ENCODE measurements at regions not wholly inside any gene's neighbourhood (a gene's known extent, or its start where the extent isn't known, plus 50 kb on each side); places are given as distances from the start of the nearest gene placed in this dataset.

DNA sequence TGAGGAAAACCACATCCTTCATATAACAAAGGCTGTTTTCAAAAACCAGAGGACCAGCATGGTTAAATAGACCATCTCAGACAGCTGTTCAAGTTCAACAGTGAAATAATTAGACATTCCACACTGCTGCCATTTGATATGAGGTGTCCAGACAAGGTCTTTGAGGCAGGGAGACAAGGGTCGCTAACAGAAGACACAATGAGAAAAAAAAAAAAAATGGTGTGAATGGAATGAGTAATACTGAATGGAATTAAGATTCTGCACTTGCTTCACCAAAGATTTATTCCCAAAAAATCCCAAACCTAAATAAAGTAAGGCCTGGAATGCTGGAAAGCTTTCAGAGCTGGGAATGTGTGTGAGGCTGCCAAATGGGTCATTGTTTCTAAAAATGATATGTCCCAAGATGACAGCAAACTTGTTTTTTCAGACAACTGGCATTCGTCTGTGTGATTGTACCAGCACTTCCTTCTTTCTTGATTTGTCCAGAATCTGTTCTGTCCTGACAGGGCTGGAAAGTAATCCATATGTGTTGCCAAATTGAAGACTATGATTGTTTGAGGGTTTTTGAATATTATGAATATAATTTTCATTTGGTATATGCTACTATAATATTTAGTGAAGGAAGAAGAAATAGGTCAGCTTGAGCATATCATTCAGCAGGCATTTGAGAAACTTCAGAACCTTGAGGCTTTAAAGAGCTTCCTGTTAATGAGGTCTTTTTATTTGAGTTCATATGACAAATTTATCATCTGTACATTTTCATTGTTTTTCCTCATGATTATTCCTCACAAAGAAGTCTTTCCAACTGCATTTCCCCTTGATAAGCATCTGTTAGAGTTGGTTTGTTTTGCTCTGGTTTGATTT lies 85.2 kb upstream of the ITGA4 start:
- Mint-ChIP-seq H3K4me1 (peaks cover 47% of the 10 kb centered on the region), H3K27ac (peak overlapping the region; percentile 56), H3K9me3 (no peaks in the 10 kb centered on the region), H3K36me3 (no peaks in the 10 kb centered on the region), H3K4me3 (no peak overlapping the region), H3K27me3 (no peaks in the 10 kb centered on the region)
- no peak for ATAC-seq

DNA sequence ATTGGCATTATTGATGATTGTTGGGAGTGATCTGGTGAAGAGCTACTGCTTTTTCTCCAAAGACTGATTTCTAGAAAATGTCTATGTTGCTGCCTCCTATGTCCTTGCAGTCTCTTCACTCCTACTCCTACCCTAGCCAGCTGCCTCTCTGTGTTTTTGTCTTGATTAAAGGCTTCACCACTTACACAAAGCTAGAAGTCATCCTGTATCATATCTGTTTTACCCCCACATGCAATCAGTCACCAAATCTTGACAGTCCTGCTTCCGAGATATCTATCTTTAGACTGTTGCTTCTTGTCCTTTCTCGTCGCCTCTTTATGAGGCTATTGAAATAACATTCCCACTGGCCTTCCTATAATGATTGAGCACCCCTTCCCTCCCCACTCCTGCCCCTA lies 84.5 kb upstream of the ITGA4 start:
- Mint-ChIP-seq H3K4me1 (peaks cover 46% of the 10 kb centered on the region), H3K36me3 (no peaks in the 10 kb centered on the region), H3K27me3 (no peaks in the 10 kb centered on the region), H3K9me3 (no peaks in the 10 kb centered on the region), H3K27ac (peak overlapping the region; percentile 56), H3K4me3 (no peak overlapping the region)
- no peak for ATAC-seq

DNA sequence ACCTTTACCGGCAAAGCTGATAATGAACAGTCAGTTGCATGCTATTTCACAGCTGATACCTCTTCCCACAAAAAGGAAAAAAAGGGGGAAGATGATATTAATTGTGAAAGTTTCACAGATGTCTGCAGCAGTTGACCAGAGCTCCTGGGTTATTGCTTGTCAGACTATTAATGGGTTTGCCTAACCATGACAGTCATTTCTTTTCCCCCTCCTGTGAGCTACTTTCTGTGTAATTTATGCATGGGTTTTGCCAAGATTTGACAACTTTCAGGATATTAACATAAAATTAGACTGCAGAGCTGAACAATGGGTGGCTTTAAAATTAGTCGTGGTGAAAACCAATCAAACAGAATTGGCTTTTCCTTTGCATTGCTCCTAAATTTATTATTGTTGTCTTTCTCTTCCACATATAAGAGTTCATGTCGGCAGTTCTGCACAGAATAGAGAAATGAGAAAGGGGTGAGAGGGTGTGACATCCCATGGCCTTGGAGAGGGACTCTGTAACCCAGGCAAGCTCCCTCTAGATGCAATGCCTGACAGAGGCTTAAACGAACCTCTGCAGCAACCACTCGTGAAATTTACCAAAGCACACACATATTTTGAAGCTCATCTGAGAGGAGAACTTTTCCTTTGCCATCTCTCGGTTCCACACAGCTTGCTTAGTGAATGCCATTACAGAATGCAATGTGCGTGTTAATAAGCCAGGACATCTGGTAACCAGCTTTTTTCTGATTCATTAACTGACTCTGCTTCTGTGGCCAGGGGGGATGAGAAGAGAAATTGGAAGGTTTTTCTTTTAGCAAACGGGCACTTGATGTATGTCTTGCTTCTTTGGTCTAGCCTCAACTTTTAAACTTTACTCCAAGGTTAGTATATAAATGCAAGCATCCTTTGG lies 82.2 kb upstream of the ITGA4 start:
- Mint-ChIP-seq H3K4me1 (peaks cover 46% of the 10 kb centered on the region), H3K36me3 (no peaks in the 10 kb centered on the region), H3K9me3 (no peaks in the 10 kb centered on the region), H3K27ac (peak overlapping the region; percentile 20), H3K4me3 (peak overlapping the region; percentile 16), H3K27me3 (no peaks in the 10 kb centered on the region)
- peak; percentile 85 for ATAC-seq

DNA sequence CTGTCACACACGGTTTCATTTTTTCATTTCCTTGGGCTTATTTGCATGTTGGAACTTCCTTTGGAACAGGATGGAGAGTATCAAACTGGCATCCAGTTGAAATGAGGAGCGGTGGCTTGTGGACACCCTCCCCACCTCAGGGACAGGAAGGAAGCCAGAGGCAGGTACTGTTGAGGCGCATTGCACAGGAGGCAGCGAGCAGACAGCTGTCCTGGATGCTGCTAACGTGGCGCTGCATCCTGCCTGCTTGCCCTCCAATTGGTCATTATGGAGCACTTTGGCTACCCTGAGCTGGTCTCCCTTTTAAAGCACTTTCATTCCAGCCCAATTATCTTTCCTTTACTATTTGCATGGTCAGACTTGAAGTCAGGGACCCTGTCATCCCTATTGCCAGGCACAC lies 80.7 kb upstream of the ITGA4 start:
- no peaks in the 10 kb centered on the region for H3K36me3 Mint-ChIP-seq
- H3K4me3 Mint-ChIP-seq = peak overlapping the region; percentile 28
- H3K4me1 Mint-ChIP-seq = peaks cover 43% of the 10 kb centered on the region
- no peak overlapping the region for H3K27ac Mint-ChIP-seq
- no peaks in the 10 kb centered on the region for H3K9me3 Mint-ChIP-seq
- ATAC-seq = no peak
- H3K27me3 Mint-ChIP-seq = no peaks in the 10 kb centered on the region

DNA sequence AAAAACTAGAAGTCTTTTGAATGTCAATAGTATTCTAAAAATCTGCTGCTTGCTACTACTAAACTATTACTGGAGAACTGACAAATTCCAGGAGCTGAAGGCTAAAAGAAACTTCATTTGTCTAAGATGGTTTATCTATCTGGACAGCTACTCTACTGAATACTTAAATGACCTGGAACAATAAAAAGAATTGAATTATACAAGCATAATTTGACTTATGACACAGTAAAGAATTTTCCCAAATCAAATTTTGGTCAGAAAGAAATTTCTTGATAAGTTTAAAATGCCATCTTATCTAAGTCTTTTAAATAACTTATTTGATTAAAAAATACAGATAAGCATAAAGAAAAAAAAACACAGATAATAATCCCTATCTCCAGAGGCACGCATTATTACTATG lies 80.2 kb upstream of the ITGA4 start:
- peaks cover 38% of the 10 kb centered on the region for H3K4me1 Mint-ChIP-seq
- no peak overlapping the region for H3K4me3 Mint-ChIP-seq
- no peaks in the 10 kb centered on the region for H3K27me3 Mint-ChIP-seq
- no peak overlapping the region for H3K27ac Mint-ChIP-seq
- no peaks in the 10 kb centered on the region for H3K36me3 Mint-ChIP-seq
- ATAC-seq = no peak
- no peaks in the 10 kb centered on the region for H3K9me3 Mint-ChIP-seq

DNA sequence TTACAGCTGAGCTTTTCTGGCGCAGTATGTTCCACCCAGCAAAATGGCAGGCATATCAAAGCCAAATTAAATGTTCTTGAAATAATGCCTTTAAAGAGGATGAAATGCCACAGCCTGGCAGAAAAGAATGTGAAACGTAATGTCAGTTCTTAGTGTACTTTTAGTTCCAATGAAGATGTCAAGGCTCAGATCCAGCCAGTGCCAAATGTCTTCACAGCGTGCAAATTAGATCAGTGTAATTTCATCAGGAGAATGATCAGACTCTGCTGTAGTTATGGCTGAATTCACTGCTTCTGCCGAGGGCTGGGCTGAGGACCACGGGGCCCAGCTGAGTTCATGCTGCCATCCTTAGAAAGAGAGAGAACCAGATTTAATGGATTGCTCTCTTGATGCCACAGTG lies 78.7 kb upstream of the ITGA4 start:
- Mint-ChIP-seq H3K4me3 (no peak overlapping the region), H3K36me3 (no peaks in the 10 kb centered on the region), H3K27me3 (no peaks in the 10 kb centered on the region), H3K4me1 (peaks cover 23% of the 10 kb centered on the region), H3K9me3 (no peaks in the 10 kb centered on the region), H3K27ac (no peak overlapping the region)
- ATAC-seq = no peak

DNA sequence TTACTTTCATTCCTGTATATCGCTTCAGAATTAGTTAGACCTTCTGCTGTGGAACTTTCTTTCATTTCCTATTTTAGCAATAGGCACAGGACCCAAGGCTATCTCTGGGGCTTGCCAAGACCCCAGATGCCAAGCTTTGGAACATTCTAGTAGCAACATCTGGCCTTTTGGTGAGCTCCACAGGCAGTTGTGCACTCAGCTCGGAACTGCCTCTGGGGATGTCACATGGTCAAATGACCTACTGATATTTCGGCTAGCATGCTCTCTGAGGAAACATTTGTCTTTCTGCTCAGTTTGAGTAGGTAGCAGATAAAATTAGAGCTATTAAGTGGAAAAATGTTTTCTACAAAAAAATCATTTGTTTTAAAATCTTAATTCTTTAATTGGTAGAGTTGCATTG lies 76.6 kb upstream of the ITGA4 start:
- Mint-ChIP-seq H3K27ac (no peak overlapping the region), H3K9me3 (no peaks in the 10 kb centered on the region), H3K4me1 (peaks cover 14% of the 10 kb centered on the region)

DNA sequence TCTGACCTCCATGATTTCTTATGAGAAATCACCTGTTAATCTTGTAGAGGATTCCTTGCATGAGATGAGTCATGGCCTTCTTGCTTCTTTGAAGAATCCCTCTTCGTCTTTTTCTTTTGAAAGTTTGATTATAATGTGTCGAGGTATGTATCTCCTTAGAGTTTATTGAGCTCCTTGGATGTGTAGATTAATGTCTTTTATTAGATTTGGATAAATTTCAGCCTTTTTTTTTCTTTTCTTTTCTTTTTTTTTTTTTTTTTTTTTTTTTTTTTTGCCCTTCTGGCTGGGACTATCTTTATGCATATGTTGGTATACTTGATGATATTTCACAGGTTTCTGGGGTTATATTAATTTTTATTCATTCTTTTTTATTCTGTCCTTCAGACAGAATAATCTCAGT lies 72.3 kb upstream of the ITGA4 start:
- Mint-ChIP-seq H3K4me3 (no peak overlapping the region), H3K4me1 (no peaks in the 10 kb centered on the region), H3K27me3 (no peaks in the 10 kb centered on the region), H3K36me3 (no peaks in the 10 kb centered on the region), H3K27ac (no peak overlapping the region), H3K9me3 (no peaks in the 10 kb centered on the region)
- no peak for ATAC-seq

More for the DNA sequence above, 76.6 kb upstream of the ITGA4 start:
- ATAC-seq = no peak
- Mint-ChIP-seq H3K36me3 (no peaks in the 10 kb centered on the region), H3K4me3 (no peak overlapping the region), H3K27me3 (no peaks in the 10 kb centered on the region)

DNA sequence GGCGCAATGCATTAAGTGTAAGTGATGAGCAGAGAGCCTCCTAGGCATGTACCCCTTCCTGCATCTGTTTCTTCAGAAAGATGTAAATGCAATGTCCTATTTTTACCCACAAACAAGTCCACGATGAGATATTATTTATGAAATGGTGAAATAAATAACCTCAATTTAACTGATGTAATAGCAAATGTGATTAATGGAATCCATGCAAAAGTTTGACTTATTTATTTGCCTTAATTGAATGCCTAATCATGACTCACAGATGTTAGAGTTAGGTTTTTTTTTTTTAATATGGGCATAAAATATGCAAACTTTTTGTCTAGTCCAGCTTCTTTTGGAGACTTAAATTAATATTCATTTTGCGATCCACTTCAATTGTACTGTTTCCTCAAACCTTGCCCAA lies 67.7 kb upstream of the ITGA4 start:
- H3K27ac Mint-ChIP-seq = no peak overlapping the region
- no peaks in the 10 kb centered on the region for H3K27me3 Mint-ChIP-seq
- H3K36me3 Mint-ChIP-seq = no peaks in the 10 kb centered on the region
- peaks cover 8% of the 10 kb centered on the region for H3K4me1 Mint-ChIP-seq
- no peaks in the 10 kb centered on the region for H3K9me3 Mint-ChIP-seq
- no peak overlapping the region for H3K4me3 Mint-ChIP-seq
- no peak for ATAC-seq

DNA sequence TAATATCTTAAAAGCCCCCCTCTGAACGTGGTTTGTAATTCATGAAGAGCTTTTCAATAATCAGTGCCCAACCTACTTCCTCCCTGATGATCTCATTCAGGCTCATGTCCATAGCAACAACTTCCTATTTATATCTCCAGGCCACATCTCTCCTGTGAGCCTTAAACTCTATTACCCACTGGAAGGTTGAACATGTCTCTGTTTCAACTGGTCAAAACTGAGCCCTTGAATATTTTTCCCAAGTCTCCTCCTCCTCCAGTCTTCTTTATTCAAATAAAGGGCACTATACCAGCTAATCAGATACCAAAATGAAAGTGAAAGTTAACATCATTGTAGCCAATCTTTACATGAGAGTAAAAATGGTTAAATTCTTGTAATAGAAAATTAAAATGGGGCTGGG lies 63.7 kb upstream of the ITGA4 start:
- peak overlapping the region; percentile 70 for H3K4me3 Mint-ChIP-seq
- peaks cover 3% of the 10 kb centered on the region for H3K9me3 Mint-ChIP-seq
- peak overlapping the region; percentile 90 for H3K27ac Mint-ChIP-seq
- peak; percentile 57 for ATAC-seq
- H3K27me3 Mint-ChIP-seq = no peaks in the 10 kb centered on the region
- no peaks in the 10 kb centered on the region for H3K36me3 Mint-ChIP-seq
- H3K4me1 Mint-ChIP-seq = peaks cover 20% of the 10 kb centered on the region

DNA sequence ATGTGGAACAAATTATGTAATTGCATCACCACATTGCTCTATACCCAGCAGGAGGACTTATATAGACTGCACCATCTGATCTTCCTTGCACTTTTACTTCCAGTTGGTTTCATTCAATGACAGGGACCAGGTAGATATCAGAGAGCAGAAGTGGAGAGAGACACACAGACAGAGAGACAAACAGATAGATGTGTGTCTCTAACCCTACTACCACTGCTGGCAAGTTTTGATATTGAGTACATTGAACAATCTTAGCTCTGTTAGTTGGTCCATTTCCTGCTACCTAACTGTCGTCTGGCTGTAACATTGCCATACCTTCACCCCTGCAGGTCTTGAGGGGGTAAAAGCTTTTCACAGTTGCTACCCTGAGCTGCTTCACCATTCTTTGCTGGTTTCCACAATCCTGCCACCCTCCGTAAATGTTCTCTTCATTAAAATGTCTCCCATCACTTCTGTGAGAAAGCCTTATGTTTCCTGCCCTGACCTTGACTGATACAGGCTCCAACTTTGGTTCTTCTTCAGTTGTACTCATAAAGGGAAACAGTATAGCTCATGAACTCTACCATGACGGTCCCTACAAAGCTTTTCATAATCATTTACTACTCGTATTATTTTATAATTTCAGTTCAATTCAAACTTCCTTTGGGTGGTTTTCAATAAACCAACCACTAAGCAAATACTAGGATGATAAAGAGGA lies 62.3 kb upstream of the ITGA4 start:
- Mint-ChIP-seq H3K4me3 (no peak overlapping the region), H3K4me1 (peaks cover 24% of the 10 kb centered on the region), H3K27me3 (no peaks in the 10 kb centered on the region), H3K9me3 (peaks cover 3% of the 10 kb centered on the region), H3K36me3 (no peaks in the 10 kb centered on the region), H3K27ac (peak overlapping the region; percentile 10)
- no peak for ATAC-seq

DNA sequence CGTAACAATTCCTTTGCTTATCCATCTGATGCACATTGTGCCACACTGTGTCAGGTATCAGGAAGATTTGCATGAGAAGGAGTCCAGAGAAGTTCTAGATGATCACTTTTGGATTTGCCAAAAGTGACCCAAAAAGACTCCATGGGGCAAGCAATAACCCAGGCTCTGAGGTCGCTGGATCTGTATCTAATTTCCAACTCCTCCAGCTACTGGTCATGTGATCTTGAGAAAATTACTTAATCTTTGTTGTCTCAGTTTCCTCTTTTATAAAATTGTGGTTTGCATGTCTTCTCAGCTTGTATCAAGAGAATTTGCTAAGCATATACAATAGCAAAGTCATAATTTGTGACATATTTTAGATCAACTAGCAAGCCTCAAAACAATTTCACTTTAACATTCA lies 61.3 kb upstream of the ITGA4 start:
- H3K36me3 Mint-ChIP-seq = no peaks in the 10 kb centered on the region
- no peak overlapping the region for H3K27ac Mint-ChIP-seq
- peaks cover 3% of the 10 kb centered on the region for H3K9me3 Mint-ChIP-seq
- H3K27me3 Mint-ChIP-seq = no peaks in the 10 kb centered on the region
- ATAC-seq = no peak
- no peak overlapping the region for H3K4me3 Mint-ChIP-seq
- peaks cover 24% of the 10 kb centered on the region for H3K4me1 Mint-ChIP-seq

DNA sequence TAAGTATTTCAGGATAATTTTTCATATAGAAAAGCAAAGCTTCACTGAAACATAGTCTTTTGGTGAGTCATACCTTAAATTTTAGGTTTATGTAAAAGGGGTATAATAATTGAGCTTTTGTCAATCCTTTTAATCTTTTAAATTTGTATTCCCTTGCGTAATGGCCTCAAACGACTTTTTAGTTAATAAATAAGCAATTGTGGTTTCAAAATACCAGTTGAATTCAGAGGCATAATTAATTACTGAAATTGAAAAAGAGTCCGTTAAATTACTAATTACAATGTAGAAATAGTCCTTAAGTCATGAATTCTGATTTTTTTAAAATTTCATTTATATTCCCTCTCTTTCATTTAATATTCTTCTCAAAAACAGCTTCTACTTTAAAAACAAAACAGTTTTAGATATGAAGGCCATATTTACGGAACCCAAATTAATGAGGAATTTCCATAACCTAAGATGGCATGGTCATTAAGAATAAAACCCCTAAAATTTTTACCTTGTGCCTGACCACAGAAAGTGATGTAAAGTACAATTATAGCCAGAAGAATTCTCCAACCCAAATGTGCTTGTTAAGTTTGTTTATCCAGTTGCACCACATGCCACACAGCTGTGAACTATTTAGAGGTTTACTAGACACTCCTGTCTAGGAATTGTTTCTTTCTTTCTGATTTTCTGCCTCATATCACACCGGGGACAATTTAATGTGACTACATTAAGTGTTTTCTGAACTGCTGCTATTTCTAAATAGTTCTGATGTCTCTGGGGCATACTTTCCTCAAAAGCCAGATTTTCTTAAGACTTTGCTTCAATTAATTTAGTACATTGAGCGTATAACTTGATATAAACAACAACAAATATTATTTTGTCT lies 60.7 kb upstream of the ITGA4 start:
- Mint-ChIP-seq H3K9me3 (peaks cover 3% of the 10 kb centered on the region), H3K4me1 (peaks cover 24% of the 10 kb centered on the region), H3K27ac (no peak overlapping the region), H3K27me3 (no peaks in the 10 kb centered on the region), H3K4me3 (no peak overlapping the region), H3K36me3 (no peaks in the 10 kb centered on the region)
- no peak for ATAC-seq

DNA sequence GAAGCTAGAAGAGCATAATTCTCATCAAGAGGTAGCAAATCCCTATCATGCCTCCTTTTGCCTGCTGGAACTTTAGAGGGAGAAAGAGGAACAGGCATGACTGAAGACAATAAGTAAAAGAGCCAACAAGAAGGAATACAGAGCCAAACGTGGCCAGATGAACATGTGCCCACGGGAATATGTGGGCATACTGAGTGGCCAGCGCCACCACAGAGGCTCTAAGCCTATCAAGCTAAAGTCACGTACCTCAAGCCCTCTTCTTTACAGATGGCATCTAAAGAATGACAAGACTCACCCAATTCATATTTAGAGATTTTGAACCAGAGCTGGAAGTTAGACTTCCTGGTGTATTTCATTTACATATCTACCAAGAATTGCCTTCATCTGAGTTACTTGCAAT lies 59.9 kb upstream of the ITGA4 start:
- Mint-ChIP-seq H3K27ac (no peak overlapping the region), H3K36me3 (no peaks in the 10 kb centered on the region), H3K27me3 (no peaks in the 10 kb centered on the region)

More for the DNA sequence above, 59.9 kb upstream of the ITGA4 start:
- H3K4me1 Mint-ChIP-seq = peaks cover 24% of the 10 kb centered on the region
- ATAC-seq = no peak
- H3K9me3 Mint-ChIP-seq = peaks cover 3% of the 10 kb centered on the region
- H3K4me3 Mint-ChIP-seq = no peak overlapping the region
